Fibroblast of the conjunctiva (primary cell): ENCODE measurements at regions not wholly inside any gene's neighbourhood (a gene's known extent, or its start where the extent isn't known, plus 50 kb on each side); places are given as distances from the start of the nearest gene placed in this dataset.
"Not testable (repeated sequence)": the region's sequence is repeated elsewhere in the genome, so short reads cannot be mapped to it uniquely, and the experiment has no call there.

Source experiments
- DNase-seq: peaks from one replicate; pipeline ENCODE4 v3.0.0-alpha.2; 2010; ENCODE audit warnings: low read depth

- DNase-seq: no peak
Measured at GRCh38 chr1:73475316-73475870, 722.6 kb downstream of the LRRIQ3 start.

DNA sequence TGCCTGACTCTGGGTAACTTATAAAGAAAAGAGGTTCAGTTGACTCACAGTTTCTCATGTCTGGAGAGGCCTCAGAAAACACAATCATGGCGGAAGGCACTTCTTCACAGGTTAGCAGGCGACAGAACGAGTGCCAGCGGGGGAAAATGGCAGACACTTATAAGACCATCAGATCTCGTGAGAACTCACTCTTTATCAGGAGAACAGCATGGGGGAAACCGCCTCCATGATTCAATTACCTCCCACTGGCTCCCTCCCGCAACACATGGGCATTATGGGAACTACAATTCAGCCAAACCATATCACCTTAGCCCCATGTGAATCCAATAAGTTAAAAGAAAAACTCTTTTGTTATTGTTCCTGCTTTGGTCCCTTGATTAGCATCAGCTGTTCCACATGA, 725.2 kb downstream of the LRRIQ3 start:
- DNase-seq: no peak

GRCh38 chr1:73467731-73468130, 730.2 kb downstream of the LRRIQ3 start:
- DNase-seq: no peak

DNA sequence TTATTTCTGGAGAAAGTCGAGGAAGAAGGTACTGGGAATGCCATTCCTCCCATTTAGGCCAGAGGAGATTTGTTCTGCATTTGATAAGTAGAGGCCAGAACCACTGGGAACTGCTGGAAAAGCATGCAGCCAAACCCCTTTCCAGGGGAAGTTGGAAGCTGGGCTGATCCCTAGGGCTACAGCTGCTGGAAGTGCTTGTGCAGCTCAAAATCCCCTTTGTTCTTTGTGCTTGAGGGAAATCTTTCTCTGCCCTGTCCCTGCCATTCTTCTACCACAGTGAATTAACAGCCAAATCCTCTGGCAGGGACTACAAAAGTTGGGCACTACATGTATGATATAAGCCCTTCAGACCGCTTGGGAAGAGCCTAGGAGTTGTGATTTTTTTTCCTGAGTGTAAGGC, 734.1 kb downstream of the LRRIQ3 start:
- no peak for DNase-seq

- DNase-seq: no peak
Measured at GRCh38 chr1:73452522-73452921, 745.5 kb downstream of the LRRIQ3 start.

DNA sequence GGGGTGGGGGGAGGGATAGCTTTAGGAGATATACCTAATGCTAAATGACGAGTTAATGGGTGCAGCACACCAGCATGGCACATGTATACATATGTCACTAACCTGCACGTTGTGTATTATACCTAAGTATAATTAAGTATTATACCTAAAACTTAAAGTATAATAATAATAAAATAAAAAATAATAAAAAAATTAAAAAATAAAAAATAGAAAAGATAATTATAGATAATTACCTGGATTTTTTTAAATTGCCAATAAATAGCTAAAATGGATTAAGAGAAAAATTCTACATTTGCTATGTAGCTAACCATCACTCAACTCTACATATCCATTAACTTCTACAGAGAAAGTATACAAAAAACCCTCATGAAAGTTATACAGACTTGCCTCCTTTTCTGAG, 747.3 kb downstream of the LRRIQ3 start:
- DNase-seq: not testable (repeated sequence)

- no peak for DNase-seq
Measured at GRCh38 chr1:73411479-73411878, 786.5 kb downstream of the LRRIQ3 start.

- no peak for DNase-seq
Measured at GRCh38 chr1:73401666-73402065, 796.3 kb downstream of the LRRIQ3 start.

DNA sequence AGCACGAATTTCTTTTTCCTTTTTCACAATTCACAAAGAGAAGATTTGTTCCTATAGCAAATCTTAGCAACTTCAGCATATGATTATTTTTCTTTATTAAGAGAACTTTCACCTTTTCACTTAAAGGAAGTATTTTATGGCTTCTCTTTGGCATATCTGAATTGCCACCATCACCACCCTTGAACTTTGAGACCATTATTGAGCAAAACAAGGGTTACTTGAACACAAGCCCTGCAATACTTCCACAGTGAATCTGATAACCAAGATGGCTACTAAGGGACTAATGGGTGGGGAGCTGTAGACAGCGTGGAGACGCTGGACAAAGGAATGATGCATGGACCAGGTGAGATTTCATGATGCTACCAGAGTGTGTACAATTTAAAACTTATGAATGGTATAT, 815.0 kb downstream of the LRRIQ3 start:
- no peak for DNase-seq

- no peak for DNase-seq
Measured at GRCh38 chr1:73366734-73367413, 831.1 kb downstream of the LRRIQ3 start.

- no peak for DNase-seq
Measured at GRCh38 chr1:73359001-73359400, 839.0 kb downstream of the LRRIQ3 start.

DNA sequence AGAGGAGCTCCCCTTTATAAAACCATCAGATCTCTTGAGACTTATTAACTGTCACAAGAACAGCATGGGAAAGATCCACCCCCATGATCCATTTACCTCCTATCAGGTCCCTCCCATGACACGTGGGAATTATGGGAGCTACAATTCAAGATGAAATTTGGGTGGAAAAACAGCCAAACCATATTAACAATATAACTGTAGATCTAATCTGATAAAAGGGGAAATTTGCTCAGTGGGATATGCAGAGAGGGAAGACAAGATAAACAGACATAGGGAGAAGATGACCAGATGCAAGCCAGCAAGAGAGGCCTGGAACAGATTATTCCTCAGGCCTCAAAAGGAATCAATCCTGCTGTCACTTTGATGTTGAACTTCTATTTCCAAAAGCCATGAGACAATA, 841.5 kb downstream of the LRRIQ3 start:
- no peak for DNase-seq

DNA sequence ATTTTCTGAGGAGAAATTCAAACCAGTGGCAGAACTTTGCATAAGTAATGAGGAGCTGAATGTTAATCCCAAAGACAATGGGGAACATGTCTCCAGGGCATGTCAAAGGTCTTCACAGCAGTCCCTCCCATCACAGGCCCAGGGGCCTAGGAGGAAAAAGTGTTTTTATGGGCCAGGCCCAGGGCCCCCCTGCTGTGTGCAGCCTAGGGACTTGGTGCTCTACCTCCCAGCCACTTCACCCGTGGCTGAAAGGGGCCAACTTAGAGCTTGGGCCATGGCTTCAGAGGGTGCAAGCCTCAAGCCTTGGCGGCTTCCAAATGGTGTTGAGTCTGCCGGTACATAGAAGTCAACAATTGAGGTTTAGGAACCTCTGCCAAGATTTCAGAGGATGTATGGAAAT, 854.0 kb downstream of the LRRIQ3 start:
- DNase-seq: no peak

- no peak for DNase-seq
Measured at GRCh38 chr1:73333847-73334503, 864.0 kb downstream of the LRRIQ3 start.

DNA sequence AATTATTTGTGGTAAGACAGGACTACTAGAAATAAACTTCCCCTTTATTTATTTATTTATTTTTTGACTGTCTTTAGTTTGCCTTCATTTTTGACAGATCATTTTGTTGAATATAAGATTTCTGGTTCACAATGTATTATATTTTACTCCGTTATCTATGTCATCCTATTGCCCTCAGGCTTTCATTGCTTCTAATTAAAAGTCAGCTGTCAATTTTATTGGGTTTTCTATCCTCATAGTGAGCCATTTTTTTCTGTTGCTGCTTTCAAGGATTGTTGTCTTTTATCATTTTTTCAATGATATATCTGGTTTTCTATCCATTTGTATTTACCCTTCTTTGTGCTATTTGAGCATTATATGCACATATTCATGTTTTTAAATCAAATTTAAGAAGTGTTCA, 866.2 kb downstream of the LRRIQ3 start:
- no peak for DNase-seq

GRCh38 chr1:73327998-73328397, 870.0 kb downstream of the LRRIQ3 start:
- DNase-seq: no peak

DNA sequence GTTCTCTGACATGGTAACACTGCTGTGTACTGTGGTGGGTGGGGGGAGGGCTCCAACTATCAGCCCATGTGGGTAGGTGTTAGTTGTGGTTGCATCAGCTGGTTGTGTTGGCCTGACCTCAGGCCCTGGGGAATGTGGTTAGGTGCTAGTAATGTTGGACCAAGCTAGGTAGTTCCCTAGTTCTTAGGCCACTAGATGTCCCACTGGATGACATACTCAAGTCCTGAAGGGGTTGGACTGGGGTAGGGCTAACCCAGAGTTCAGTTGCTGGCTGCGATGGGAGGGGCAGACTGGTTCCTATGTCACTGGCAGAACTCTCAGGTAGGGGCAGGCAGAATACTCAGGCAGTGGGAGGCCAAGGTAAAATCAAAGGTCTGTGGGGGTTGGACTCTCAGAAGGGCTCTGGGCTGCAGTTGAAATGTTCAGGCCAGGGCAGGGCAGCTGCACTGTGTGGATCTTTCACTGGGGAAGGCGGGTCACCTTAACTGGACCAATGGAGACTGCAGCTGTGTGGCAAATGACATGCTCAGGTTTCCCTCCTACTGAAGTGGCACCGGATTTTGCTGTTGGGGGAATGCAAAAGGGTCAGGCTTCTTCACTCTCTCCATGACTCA, 870.7 kb downstream of the LRRIQ3 start:
- DNase-seq: no peak

GRCh38 chr1:73326663-73327062, 871.3 kb downstream of the LRRIQ3 start:
- DNase-seq: no peak

- no peak for DNase-seq
Measured at GRCh38 chr1:73310797-73311381, 887.1 kb downstream of the LRRIQ3 start.

DNA sequence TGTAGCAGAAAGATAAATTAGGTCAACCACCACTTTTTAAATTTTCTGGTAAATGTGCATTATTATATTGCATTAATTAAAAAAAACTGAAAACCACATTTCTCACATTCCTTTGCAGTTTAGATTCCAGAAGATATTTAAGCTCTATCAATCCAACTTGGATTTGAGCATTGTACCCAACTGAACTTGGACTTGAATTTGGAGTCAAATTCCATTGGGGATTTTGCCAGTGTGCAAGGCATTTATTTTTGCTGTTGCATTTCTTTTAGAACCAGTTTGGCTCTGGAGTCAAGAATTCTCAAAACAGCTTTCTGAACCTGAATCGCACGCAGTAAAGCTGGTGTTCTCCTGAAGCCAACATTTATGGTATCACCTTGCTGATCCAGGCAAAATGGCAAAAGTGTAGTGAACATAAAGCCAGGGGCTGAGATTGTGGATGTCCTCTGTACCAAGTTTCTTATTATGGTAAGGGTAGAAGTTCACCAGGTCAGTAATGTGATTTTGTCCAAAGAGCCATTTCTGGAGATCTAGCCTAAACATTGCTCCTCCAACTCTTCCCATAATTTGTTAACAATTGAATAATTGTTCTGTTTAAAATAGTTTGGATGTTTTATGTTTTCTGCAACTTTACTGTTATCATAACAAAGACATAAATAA, 890.9 kb downstream of the LRRIQ3 start:
- DNase-seq: no peak

GRCh38 chr1:73273886-73274285, 924.1 kb downstream of the LRRIQ3 start:
- no peak for DNase-seq

DNA sequence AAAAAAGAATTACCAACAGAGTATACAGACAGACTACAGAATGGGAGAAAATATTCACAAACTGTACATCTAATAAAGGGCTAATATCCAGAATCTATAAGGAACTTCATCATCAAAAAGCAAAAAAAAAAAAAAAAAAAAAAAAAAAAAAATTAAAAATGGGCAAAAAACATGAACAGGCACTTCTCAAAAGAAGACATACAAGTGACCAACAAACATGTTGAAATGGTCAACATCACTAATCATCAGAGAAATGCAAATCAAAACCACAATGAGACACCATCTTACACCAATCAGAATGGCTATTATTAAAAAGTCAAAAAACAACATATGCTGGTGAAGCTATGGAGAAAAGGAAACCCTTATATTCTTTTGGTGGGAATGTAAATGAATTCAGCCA, 952.8 kb downstream of the LRRIQ3 start:
- DNase-seq: not testable (repeated sequence)
